Colonic mucosa (tissue), 4 donors: ENCODE measurements at regions not wholly inside any gene's neighbourhood (a gene's known extent, or its start where the extent isn't known, plus 50 kb on each side); places are given as distances from the start of the nearest gene placed in this dataset.

Source experiments
- DNase-seq: peaks from one replicate; pipeline ENCODE4 v3.0.0-alpha.2; 2020
- H3K27ac ChIP-seq: fragments of 200-600 bp; one replicate; pipeline ENCODE4 v1.8.0; 2021
- H3K27me3 ChIP-seq: fragments of 200-600 bp; one replicate; pipeline ENCODE4 v1.8.0; 2021
- H3K36me3 ChIP-seq: fragments of 200-600 bp; one replicate; pipeline ENCODE4 v1.8.0; 2021
- H3K4me1 ChIP-seq: fragments of 200-600 bp; one replicate; pipeline ENCODE4 v1.8.0; 2021; ENCODE audit warnings: mild to moderate bottlenecking
- H3K4me3 ChIP-seq: fragments of 200-600 bp; one replicate; pipeline ENCODE4 v1.8.0; 2021
- H3K9ac ChIP-seq, 2 donors: one replicate each; pipeline ENCODE4 v1.7.0; 2013; ENCODE audit warnings: control low read depth in 2 of 2, low read depth in 2 of 2, low read length in 2 of 2
- H3K9me3 ChIP-seq: fragments of 200-600 bp; one replicate; pipeline ENCODE4 v1.8.0; 2021
- CTCF ChIP-seq: fragments of 200-600 bp; IDR thresholded peaks from one replicate; pipeline ENCODE4 v1.8.0; 2022; ENCODE audit warnings: antibody characterized with exemption, mild to moderate bottlenecking
- intact Hi-C: fragments of 100-400 bp; cut with DNase I; formaldehyde crosslinking; loops from one replicate; pipeline ENCODE4 v1.14.1; 2022
- donor health status: healthy.
- donor health status: DM: no; HTN: no; CAD: no.
- donor health status: DM: no; HTN: no; CAD: no.

DNA sequence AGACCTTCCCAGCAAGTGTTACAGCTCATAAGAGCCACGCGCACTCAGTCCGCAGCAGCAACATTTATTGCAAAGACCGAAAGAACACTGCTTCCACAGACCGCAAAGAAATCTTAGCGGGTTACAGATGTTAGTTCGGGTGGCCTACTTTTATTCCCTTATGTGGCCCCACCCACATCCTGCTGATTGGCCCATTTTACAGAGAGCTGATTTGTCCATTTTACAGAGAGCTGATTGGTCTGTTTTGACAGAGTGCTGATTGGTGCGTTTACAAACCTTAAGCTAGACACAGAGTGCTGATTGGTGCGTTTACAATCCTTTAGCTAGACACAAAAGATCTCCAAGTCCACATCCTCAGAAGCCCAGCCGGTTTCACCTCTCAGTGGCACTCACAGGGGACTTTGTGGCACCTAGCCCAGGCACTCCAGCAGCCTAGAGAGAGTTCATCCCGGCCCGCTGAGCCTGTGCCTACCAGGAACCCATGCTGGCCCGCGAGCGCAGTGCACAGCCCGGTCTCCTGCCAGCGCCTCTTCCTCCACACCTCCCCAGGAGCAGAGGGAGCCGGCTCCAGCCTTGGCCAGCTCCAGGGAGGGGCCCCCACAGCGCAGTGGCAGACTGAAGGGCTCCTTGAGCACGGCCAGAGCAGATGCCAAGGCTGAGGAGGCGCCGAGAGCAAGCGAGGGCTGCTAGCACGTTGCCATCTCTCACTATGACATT, 244.3 kb upstream of the TSHZ2 start:
- no peak overlapping the region for H3K9ac ChIP-seq
- H3K36me3 ChIP-seq: no peaks in the 10 kb centered on the region

DNA sequence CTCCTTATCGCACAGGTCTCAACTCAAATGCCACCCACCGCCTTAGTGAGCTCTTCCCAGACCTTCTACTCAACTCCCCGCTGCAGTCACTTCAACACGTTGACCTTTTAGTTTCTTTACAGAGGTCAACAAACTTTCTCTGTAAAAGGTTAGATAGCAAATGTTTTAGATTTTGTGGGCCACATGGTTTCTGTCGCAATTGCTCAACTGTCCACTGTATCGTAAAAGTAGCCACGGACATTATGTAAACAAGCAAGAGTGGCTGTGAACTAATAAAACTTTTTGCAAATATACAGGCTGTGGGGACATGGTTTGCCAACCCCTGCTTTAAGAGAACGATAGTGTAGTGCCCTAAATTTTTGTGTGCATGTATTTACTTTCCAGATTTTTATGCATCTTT, 247.6 kb upstream of the TSHZ2 start:
- Histone ChIP-seq H3K4me3 (no peak overlapping the region), H3K9me3 (no peaks in the 10 kb centered on the region), H3K4me1 (no peaks in the 10 kb centered on the region)

More for the DNA sequence above, 244.3 kb upstream of the TSHZ2 start:
- no peak overlapping the region for H3K4me3 ChIP-seq
- H3K9me3 ChIP-seq: no peaks in the 10 kb centered on the region
- TF ChIP-seq CTCF: no peak
- DNase-seq: no peak
- intact Hi-C loops: no loop called here
- H3K4me1 ChIP-seq: no peaks in the 10 kb centered on the region
- H3K27me3 ChIP-seq: no peaks in the 10 kb centered on the region
- H3K27ac ChIP-seq: no peak overlapping the region

DNA sequence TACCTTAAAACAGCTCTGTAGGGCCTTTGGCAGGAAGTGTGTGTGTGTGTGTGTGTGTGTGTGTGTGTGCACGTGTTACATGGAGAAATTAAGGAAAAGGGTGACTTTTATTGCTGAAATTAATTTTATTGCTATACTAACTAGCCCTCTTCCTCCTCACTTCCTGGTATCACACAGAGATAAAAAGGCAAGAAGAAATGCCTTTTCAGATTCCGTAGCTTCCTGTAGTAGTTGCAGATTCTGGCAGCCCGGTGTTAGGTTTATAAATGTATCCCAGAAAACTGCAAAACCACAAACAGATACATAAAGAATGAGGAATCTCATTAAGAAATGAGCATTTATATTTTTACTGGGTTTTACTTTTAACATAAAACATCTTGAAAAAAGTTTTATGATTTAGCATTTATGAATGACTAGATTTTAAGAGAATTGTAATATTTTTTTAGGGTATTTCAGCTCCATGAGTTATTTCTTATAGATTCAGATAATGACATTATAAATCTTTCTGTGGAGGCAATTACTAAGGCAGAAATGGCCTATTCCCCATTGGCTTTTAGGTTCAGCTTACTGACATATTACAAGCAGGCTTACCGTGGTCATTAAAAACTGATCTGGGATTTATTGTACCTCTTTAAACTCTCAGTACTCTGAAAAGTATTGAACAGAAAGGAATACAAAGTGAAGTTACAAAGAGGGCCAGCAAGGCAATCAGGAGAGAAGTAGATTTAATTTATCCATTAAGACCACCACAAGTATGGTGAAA, 249.1 kb upstream of the TSHZ2 start:
- Histone ChIP-seq H3K4me1 (no peaks in the 10 kb centered on the region), H3K27me3 (no peaks in the 10 kb centered on the region), H3K9ac (no peak overlapping the region), H3K4me3 (no peak overlapping the region), H3K27ac (no peak overlapping the region), H3K36me3 (no peaks in the 10 kb centered on the region), H3K9me3 (no peaks in the 10 kb centered on the region)
- intact Hi-C loops: no loop called here
- no peak for TF ChIP-seq CTCF
- no peak for DNase-seq

More for the DNA sequence above, 247.6 kb upstream of the TSHZ2 start:
- H3K36me3 ChIP-seq: no peaks in the 10 kb centered on the region
- H3K27me3 ChIP-seq: no peaks in the 10 kb centered on the region
- DNase-seq: no peak
- TF ChIP-seq CTCF: no peak
- intact Hi-C loops: no loop called here
- H3K27ac ChIP-seq: no peak overlapping the region
- no peak overlapping the region for H3K9ac ChIP-seq

DNA sequence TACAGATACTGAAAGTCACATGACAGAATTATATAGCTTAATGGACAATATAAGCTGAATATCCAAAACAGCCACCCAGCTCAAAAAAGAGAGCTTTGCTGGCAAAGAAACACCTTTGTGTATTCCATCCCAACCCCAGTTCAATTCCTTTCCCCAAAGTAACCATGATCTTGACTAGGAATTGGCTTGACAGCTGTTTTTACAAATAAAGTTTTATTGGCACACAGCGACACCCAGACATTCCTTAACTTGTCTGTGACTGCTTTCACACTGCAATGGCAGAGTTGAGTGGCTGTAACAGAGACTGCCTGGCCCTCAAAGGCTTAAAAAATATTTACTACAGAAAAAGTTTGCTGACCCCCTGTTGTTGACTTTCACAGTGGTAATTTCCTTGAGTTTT, 264.0 kb upstream of the TSHZ2 start:
- Histone ChIP-seq H3K9ac (no peak overlapping the region), H3K9me3 (no peaks in the 10 kb centered on the region), H3K4me1 (no peaks in the 10 kb centered on the region), H3K27ac (no peak overlapping the region), H3K4me3 (no peak overlapping the region), H3K36me3 (no peaks in the 10 kb centered on the region), H3K27me3 (no peaks in the 10 kb centered on the region)
- DNase-seq: no peak
- intact Hi-C loops: no loop called here
- no peak for TF ChIP-seq CTCF

GRCh38 chr20:52704553-52704952, 267.6 kb upstream of the TSHZ2 start:
- DNase-seq: no peak
- intact Hi-C loops: no loop called here
- Histone ChIP-seq H3K27me3 (no peaks in the 10 kb centered on the region), H3K36me3 (no peaks in the 10 kb centered on the region), H3K9me3 (no peaks in the 10 kb centered on the region), H3K9ac (no peak overlapping the region), H3K4me3 (no peak overlapping the region), H3K4me1 (no peaks in the 10 kb centered on the region), H3K27ac (no peak overlapping the region)
- no peak for TF ChIP-seq CTCF
